OCI-LY3 (cell line): ENCODE measurements at regions not wholly inside any gene's neighbourhood (a gene's known extent, or its start where the extent isn't known, plus 50 kb on each side); places are given as distances from the start of the nearest gene placed in this dataset.

Experiments
- EZH2phosphoT487 ChIP-seq: fragments of 200-600 bp; shearing (Covaris generic); IDR thresholded peaks from 2 replicates; pipeline ENCODE4 v1.6.1; 2018; ENCODE audit warnings: antibody characterized with exemption, mixed run types, low read depth
- TF ChIP-seq, protein P1 (sequence below): fragments of 200-600, 300-600 bp; sonication (generic); IDR thresholded peaks from 2 replicates; pipeline ENCODE4 v1.5.1; 2014; ENCODE audit warnings: antibody characterized with exemption, low read length, low read depth

DNA sequence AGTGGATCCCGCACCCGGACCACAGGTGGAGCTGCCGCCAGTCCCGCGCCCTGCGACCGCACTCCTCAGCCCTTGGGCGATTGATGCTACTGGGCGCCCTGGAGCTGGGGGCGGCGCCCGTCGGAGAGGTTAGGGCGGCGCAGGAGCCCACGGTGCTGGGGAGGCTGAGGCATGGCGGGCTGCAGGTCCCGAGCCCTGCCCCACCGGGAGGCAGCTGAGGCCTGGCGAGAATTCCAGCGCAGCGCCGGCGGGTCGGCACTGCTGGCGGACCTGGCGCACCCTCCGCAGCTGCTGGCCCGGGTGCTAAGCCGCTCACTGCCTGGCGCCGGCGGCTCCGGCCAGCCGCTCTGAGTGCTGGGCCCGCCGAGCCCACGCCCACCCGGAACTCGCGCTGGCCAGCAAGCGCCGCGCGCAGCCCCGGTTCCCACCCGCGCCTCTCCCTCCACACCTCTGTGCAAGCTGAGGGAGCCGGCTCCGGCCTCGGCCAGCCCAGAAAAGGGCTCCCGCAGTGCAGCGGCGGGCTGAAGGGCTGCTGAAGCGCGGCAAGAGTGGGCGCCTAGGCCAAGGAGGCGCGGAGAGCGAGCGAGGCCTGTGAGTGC is 1256.5 kb downstream of the STIM2 start:
- TF ChIP-seq, protein P1, sequence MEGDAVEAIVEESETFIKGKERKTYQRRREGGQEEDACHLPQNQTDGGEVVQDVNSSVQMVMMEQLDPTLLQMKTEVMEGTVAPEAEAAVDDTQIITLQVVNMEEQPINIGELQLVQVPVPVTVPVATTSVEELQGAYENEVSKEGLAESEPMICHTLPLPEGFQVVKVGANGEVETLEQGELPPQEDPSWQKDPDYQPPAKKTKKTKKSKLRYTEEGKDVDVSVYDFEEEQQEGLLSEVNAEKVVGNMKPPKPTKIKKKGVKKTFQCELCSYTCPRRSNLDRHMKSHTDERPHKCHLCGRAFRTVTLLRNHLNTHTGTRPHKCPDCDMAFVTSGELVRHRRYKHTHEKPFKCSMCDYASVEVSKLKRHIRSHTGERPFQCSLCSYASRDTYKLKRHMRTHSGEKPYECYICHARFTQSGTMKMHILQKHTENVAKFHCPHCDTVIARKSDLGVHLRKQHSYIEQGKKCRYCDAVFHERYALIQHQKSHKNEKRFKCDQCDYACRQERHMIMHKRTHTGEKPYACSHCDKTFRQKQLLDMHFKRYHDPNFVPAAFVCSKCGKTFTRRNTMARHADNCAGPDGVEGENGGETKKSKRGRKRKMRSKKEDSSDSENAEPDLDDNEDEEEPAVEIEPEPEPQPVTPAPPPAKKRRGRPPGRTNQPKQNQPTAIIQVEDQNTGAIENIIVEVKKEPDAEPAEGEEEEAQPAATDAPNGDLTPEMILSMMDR, result no peak
- no peak for TF ChIP-seq EZH2phosphoT487
